NCI-H2196 treated with DMSO at 0.1 percent for 48 hours (cell line): ENCODE measurements at regions not wholly inside any gene's neighbourhood (a gene's known extent, or its start where the extent isn't known, plus 50 kb on each side); places are given as distances from the start of the nearest gene placed in this dataset.
"Not testable (repeated sequence)": the region's sequence is repeated elsewhere in the genome, so short reads cannot be mapped to it uniquely, and the experiment has no call there.

Experiments
- DNase-seq: peaks from one replicate; lab custom pipeline; 2025; ENCODE audit not compliant: unreplicated experiment; lab: John Stamatoyannopoulos, UW

- DNase-seq = peak; percentile 28
These were observed 191.7 kb upstream of the NR3C1 start for GRCh38 chr5:143594902-143595818.

GRCh38 chr5:143593723-143594122 lies 190.2 kb upstream of the NR3C1 start:
- no peak for DNase-seq

GRCh38 chr5:143592648-143593047 lies 189.2 kb upstream of the NR3C1 start:
- DNase-seq = no peak

- DNase-seq = no peak
These were observed 185.6 kb upstream of the NR3C1 start for GRCh38 chr5:143588933-143589662.

- not testable (repeated sequence) for DNase-seq
These were observed 184.6 kb upstream of the NR3C1 start for GRCh38 chr5:143588121-143588520.

GRCh38 chr5:143586781-143587362 lies 183.4 kb upstream of the NR3C1 start:
- no peak for DNase-seq

GRCh38 chr5:143585970-143586369 lies 182.5 kb upstream of the NR3C1 start:
- DNase-seq = no peak

GRCh38 chr5:143583409-143583808 lies 179.9 kb upstream of the NR3C1 start:
- no peak for DNase-seq

- no peak for DNase-seq
These were observed 179.4 kb upstream of the NR3C1 start for GRCh38 chr5:143582869-143583268.

- DNase-seq = peak; percentile 15
These were observed 178.7 kb upstream of the NR3C1 start for GRCh38 chr5:143582176-143582575.

- no peak for DNase-seq
These were observed 178.2 kb upstream of the NR3C1 start for GRCh38 chr5:143581649-143582048.

- DNase-seq = no peak
These were observed 177.7 kb upstream of the NR3C1 start for GRCh38 chr5:143581147-143581546.

- DNase-seq = no peak
These were observed 173.4 kb upstream of the NR3C1 start for GRCh38 chr5:143576711-143577484.

- no peak for DNase-seq
These were observed 171.8 kb upstream of the NR3C1 start for GRCh38 chr5:143575286-143575685.

- no peak for DNase-seq
These were observed 170.8 kb upstream of the NR3C1 start for GRCh38 chr5:143574236-143574635.

GRCh38 chr5:143573568-143574170 lies 170.2 kb upstream of the NR3C1 start:
- no peak for DNase-seq

- no peak for DNase-seq
These were observed 169.2 kb upstream of the NR3C1 start for GRCh38 chr5:143572671-143573070.

GRCh38 chr5:143571642-143572624 lies 168.4 kb upstream of the NR3C1 start:
- no peak for DNase-seq

GRCh38 chr5:143570989-143571388 lies 167.5 kb upstream of the NR3C1 start:
- DNase-seq = no peak
